ENCODE measurements at regions not wholly inside any gene's neighbourhood (a gene's known extent, or its start where the extent isn't known, plus 50 kb on each side); places are given as distances from the start of the nearest gene placed in this dataset.

- no peak overlapping the region for H3K4me3 ChIP-seq (ENCODE audit: control extremely low read depth in 1 of 5, extremely low read depth in 1 of 5, insufficient read depth in 1 of 5, low read depth in 2 of 5, low read length in 4 of 5)
- ChIA-PET POLR2A (no interaction called here), CTCF (no interaction called here)
- no peaks in the 10 kb centered on the region for H4K20me1 ChIP-seq (ENCODE audit: control insufficient read depth, insufficient read depth, low read length, poor library complexity, severe bottlenecking)
- no peak overlapping the region for H3K9ac ChIP-seq (ENCODE audit: low read length)
- H3K27me3 ChIP-seq (replicated peaks in 1 of 4; ENCODE audit: control extremely low read depth in 1 of 4, control insufficient read depth in 3 of 4, insufficient read depth in 4 of 4, low read length in 3 of 4), result no peaks in the 10 kb centered on the region
- H3K36me3 ChIP-seq (replicated peaks in 1 of 2; ENCODE audit: control extremely low read depth in 1 of 2, control insufficient read depth in 1 of 2, extremely low read depth in 1 of 2, insufficient read depth in 2 of 2, low read length in 1 of 2), result no peaks in the 10 kb centered on the region
- WGBS (ENCODE audit: insufficient coverage), result no CpG with 5 or more reads among the region's 1 CpG
- H2AFZ ChIP-seq (ENCODE audit: insufficient read depth, low read depth, low read length, poor library complexity, severe bottlenecking), result no peak overlapping the region
- DNase-seq (no peak), ATAC-seq (ENCODE audit: low read depth) (no peak)
- no peak overlapping the region for H3K27ac ChIP-seq (ENCODE audit: low read length in 2 of 2)
- Mint-ChIP-seq H3K4me3 (no peak overlapping the region), H3K9me3 (ENCODE audit: insufficient read depth) (no peaks in the 10 kb centered on the region), H3K27ac (no peak overlapping the region), H3K27me3 (peaks cover 6% of the 10 kb centered on the region), H3K4me1 (no peaks in the 10 kb centered on the region)
- intact Hi-C loops (cut with micrococcal nuclease), result no loop called here
- no peaks in the 10 kb centered on the region for H3K4me1 ChIP-seq (ENCODE audit: control insufficient read depth in 2 of 2, insufficient read depth in 2 of 2, low read length in 2 of 2)
- H3K4me2 ChIP-seq (replicated peaks; ENCODE audit: low read depth, low read length, poor library complexity, severe bottlenecking), result no peak overlapping the region
- H3K79me2 ChIP-seq (ENCODE audit: control insufficient read depth, insufficient read depth, low read length), result no peaks in the 10 kb centered on the region
- TF ChIP-seq EZH2 (IDR thresholded peaks at IDR 0.05; ENCODE audit: borderline replicate concordance, insufficient read depth, low read depth, low read length, poor library complexity, severe bottlenecking) (no peak), CTCF (IDR thresholded peaks at IDR 0.05) (no peak)
- no peaks in the 10 kb centered on the region for H3K9me3 ChIP-seq (ENCODE audit: control extremely low read depth in 1 of 3, control insufficient read depth in 2 of 3, insufficient read depth in 1 of 3, low read length in 2 of 3)
Observed at GRCh38 chrY:7545060-7545459, 633.5 kb upstream of the AMELY start.

GRCh38 chrY:7544172-7544770 is 632.7 kb upstream of the AMELY start:
- TF ChIP-seq CTCF (IDR thresholded peaks at IDR 0.05) (no peak), EZH2 (IDR thresholded peaks at IDR 0.05; ENCODE audit: borderline replicate concordance, insufficient read depth, low read depth, low read length, poor library complexity, severe bottlenecking) (no peak)
- Mint-ChIP-seq H3K4me1 (no peaks in the 10 kb centered on the region), H3K27ac (no peak overlapping the region), H3K27me3 (peaks cover 6% of the 10 kb centered on the region), H3K9me3 (ENCODE audit: insufficient read depth) (no peaks in the 10 kb centered on the region), H3K4me3 (no peak overlapping the region)
- Histone ChIP-seq H3K27ac (ENCODE audit: low read length in 2 of 2) (no peak overlapping the region), H3K4me1 (ENCODE audit: control insufficient read depth in 2 of 2, insufficient read depth in 2 of 2, low read length in 2 of 2) (no peaks in the 10 kb centered on the region), H3K9ac (ENCODE audit: low read length) (no peak overlapping the region), H3K4me3 (ENCODE audit: control extremely low read depth in 1 of 5, extremely low read depth in 1 of 5, insufficient read depth in 1 of 5, low read depth in 2 of 5, low read length in 4 of 5) (no peak overlapping the region), H3K79me2 (ENCODE audit: control insufficient read depth, insufficient read depth, low read length) (no peaks in the 10 kb centered on the region), H4K20me1 (ENCODE audit: control insufficient read depth, insufficient read depth, low read length, poor library complexity, severe bottlenecking) (no peaks in the 10 kb centered on the region), H3K4me2 (replicated peaks; ENCODE audit: low read depth, low read length, poor library complexity, severe bottlenecking) (no peak overlapping the region), H3K36me3 (replicated peaks in 1 of 2; ENCODE audit: control extremely low read depth in 1 of 2, control insufficient read depth in 1 of 2, extremely low read depth in 1 of 2, insufficient read depth in 2 of 2, low read length in 1 of 2) (no peaks in the 10 kb centered on the region), H3K9me3 (ENCODE audit: control extremely low read depth in 1 of 3, control insufficient read depth in 2 of 3, insufficient read depth in 1 of 3, low read length in 2 of 3) (no peaks in the 10 kb centered on the region), H3K27me3 (replicated peaks in 1 of 4; ENCODE audit: control extremely low read depth in 1 of 4, control insufficient read depth in 3 of 4, insufficient read depth in 4 of 4, low read length in 3 of 4) (no peaks in the 10 kb centered on the region), H2AFZ (ENCODE audit: insufficient read depth, low read depth, low read length, poor library complexity, severe bottlenecking) (no peak overlapping the region)
- ATAC-seq (ENCODE audit: low read depth) (no peak), DNase-seq (no peak)
- CTCF ChIA-PET, result no interaction called here
- intact Hi-C loops (cut with micrococcal nuclease), result no loop called here
- POLR2A ChIA-PET, result no interaction called here

All from B cell (primary cell).